H1 (cell line): ENCODE measurements at regions not wholly inside any gene's neighbourhood (a gene's known extent, or its start where the extent isn't known, plus 50 kb on each side); places are given as distances from the start of the nearest gene placed in this dataset.

ENCODE experiments used
- CTCF ChIA-PET: fragments of 300-600 bp; sonication (Branson Sonifier 250); formaldehyde crosslinking; loops from one replicate; lab custom pipeline; 2021; ENCODE audit not compliant: partially characterized antibody; lab: Charles Lee
- POLR2A ChIA-PET: fragments of 300-600 bp; sonication (Branson Sonifier 250); formaldehyde crosslinking; loops from one replicate; lab custom pipeline; 2021; ENCODE audit warnings: inconsistent platforms; ENCODE audit not compliant: partially characterized antibody; lab: Charles Lee
- DNase-seq, 2 experiments: peaks; one replicate each; pipeline versions ENCODE4 v3.0.0 to v3.0.0-alpha.2; 2010 to 2022; ENCODE audit warnings: low spot score in 2 of 2, low read depth in 1 of 2, mixed read lengths in 1 of 2
- FAIRE-seq: peaks from 2 replicates; lab custom pipeline; 2011; peaks lifted over from hg19 to GRCh38; lab: Jason Lieb, UNC
- H2AFZ ChIP-seq: 2 replicates; pipeline ENCODE4 v1.8.1; 2012; ENCODE audit warnings: low read length, inconsistent platforms
- H2AK5ac ChIP-seq: 2 replicates; pipeline ENCODE4 v1.6.1; 2013; ENCODE audit warnings: low read depth, low read length
- H2BK120ac ChIP-seq: replicated peaks from 2 replicates; pipeline ENCODE3; 2013; ENCODE audit warnings: low read depth, low read length, inconsistent platforms
- H2BK12ac ChIP-seq: 2 replicates; pipeline ENCODE4 v1.6.1; 2013; ENCODE audit warnings: low read depth, low read length
- H2BK15ac ChIP-seq: 2 replicates; pipeline ENCODE4 v1.6.1; 2013; ENCODE audit warnings: low read length
- H2BK20ac ChIP-seq: 2 replicates; pipeline ENCODE4 v1.6.1; 2013; ENCODE audit warnings: low read length
- H2BK5ac ChIP-seq: 2 replicates; pipeline ENCODE4 v1.6.1; 2013; ENCODE audit warnings: low read depth, low read length
- H3K14ac ChIP-seq: 2 replicates; pipeline ENCODE4 v1.6.1; 2013; ENCODE audit warnings: inconsistent platforms; ENCODE audit not compliant: insufficient read length
- H3K18ac ChIP-seq: 2 replicates; pipeline ENCODE4 v1.6.1; 2013; ENCODE audit warnings: low read length; ENCODE audit errors: extremely low read depth
- H3K23ac ChIP-seq: 2 replicates; pipeline ENCODE4 v1.6.1; 2013; ENCODE audit warnings: inconsistent platforms; ENCODE audit not compliant: insufficient read length
- H3K23me2 ChIP-seq: 2 replicates; pipeline ENCODE4 v1.6.1; 2013; ENCODE audit warnings: low read depth, low read length
- H3K27ac ChIP-seq: 2 replicates; pipeline ENCODE4 v1.6.1; 2011; ENCODE audit warnings: low read depth, low read length, inconsistent platforms
- H3K27me3 ChIP-seq, 4 experiments: replicated peaks in 1 of 4; 1 replicate in 1 of 4; 2 replicates in 3 of 4; pipeline versions ENCODE4 v1.6.1 to v1.8.1; 2011 to 2013; ENCODE audit warnings: low read length in 3 of 4, mild to moderate bottlenecking in 3 of 4, inconsistent platforms in 2 of 4, mixed read lengths in 2 of 4, moderate library complexity in 1 of 4; ENCODE audit not compliant: control insufficient read depth in 3 of 4, insufficient read depth in 3 of 4; ENCODE audit errors: extremely low read depth in 1 of 4
- H3K36me3 ChIP-seq, 4 experiments: 2 replicates each; pipeline versions ENCODE4 v1.6.1 to v1.8.1; 2011 to 2013; ENCODE audit warnings: mild to moderate bottlenecking in 4 of 4, low read length in 3 of 4, moderate library complexity in 2 of 4, control low read depth in 1 of 4, inconsistent platforms in 1 of 4; ENCODE audit not compliant: insufficient read depth in 4 of 4, control insufficient read depth in 2 of 4
- H3K4ac ChIP-seq: replicated peaks from 2 replicates; pipeline ENCODE3; 2013; ENCODE audit warnings: low read length, low read depth, mixed read lengths, inconsistent platforms; ENCODE audit not compliant: insufficient read length
- H3K4me1 ChIP-seq, 4 experiments: replicated peaks in 1 of 4; 1 replicate in 1 of 4; 2 replicates in 3 of 4; pipeline versions ENCODE4 v1.6.1 to v1.8.1; 2011 to 2013; ENCODE audit warnings: low read length in 3 of 4, inconsistent platforms in 2 of 4, mixed read lengths in 1 of 4; ENCODE audit not compliant: insufficient read depth in 4 of 4, control insufficient read depth in 3 of 4
- H3K4me2 ChIP-seq, 2 experiments: 2 replicates each; pipeline versions ENCODE4 v1.6.1 to v1.8.1; 2011 to 2013; ENCODE audit warnings: low read depth in 2 of 2, low read length in 2 of 2, control low read depth in 1 of 2, inconsistent platforms in 1 of 2, mild to moderate bottlenecking in 1 of 2; ENCODE audit not compliant: insufficient read depth in 1 of 2
- H3K4me3 ChIP-seq, 4 experiments: fragments of 200-600, 300-600 bp in 1 of 4; sonication (generic), shearing (Covaris generic), sonication (Bioruptor Twin) in 1 of 4; 2 replicates each; pipeline versions ENCODE4 v1.5.1 to v1.8.1; 2011 to 2016; ENCODE audit warnings: low read length in 4 of 4, low read depth in 3 of 4, control low read depth in 2 of 4, inconsistent platforms in 2 of 4, mild to moderate bottlenecking in 2 of 4, mixed read lengths in 1 of 4, moderate library complexity in 1 of 4; ENCODE audit not compliant: insufficient read depth in 2 of 4; ENCODE audit errors: extremely low read depth in 1 of 4
- H3K56ac ChIP-seq: replicated peaks from 2 replicates; pipeline ENCODE3; 2013; ENCODE audit warnings: low read depth, mild to moderate bottlenecking, mixed read lengths, low read length, inconsistent platforms; ENCODE audit not compliant: insufficient read length
- H3K79me1 ChIP-seq: 2 replicates; pipeline ENCODE4 v1.6.1; 2013; ENCODE audit warnings: low read depth, low read length, control low read depth
- H3K79me2 ChIP-seq, 2 experiments: 2 replicates each; pipeline versions ENCODE4 v1.6.1 to v1.8.1; 2012 to 2013; ENCODE audit warnings: low read length in 2 of 2, mild to moderate bottlenecking in 2 of 2, inconsistent platforms in 1 of 2; ENCODE audit not compliant: insufficient read depth in 2 of 2, control insufficient read depth in 1 of 2
- H3K9ac ChIP-seq, 4 experiments: replicated peaks in 1 of 4; 1 replicate in 1 of 4; 2 replicates in 3 of 4; pipeline versions ENCODE4 v1.6.1 to v1.8.1; 2011 to 2013; ENCODE audit warnings: low read depth in 3 of 4, low read length in 3 of 4, control low read depth in 2 of 4, mild to moderate bottlenecking in 2 of 4, moderate library complexity in 2 of 4, inconsistent platforms in 1 of 4; ENCODE audit errors: extremely low read depth in 1 of 4
- H3K9me3 ChIP-seq, 2 experiments: 2 replicates each; pipeline versions ENCODE4 v1.6.1 to v1.8.1; 2012 to 2013; ENCODE audit warnings: mild to moderate bottlenecking in 2 of 2, moderate library complexity in 2 of 2, control low read depth in 1 of 2, inconsistent platforms in 1 of 2, low read depth in 1 of 2, low read length in 1 of 2, mixed read lengths in 1 of 2; ENCODE audit not compliant: insufficient read depth in 2 of 2
- H4K20me1 ChIP-seq, 2 experiments: replicated peaks in 1 of 2; 2 replicates each; pipeline versions ENCODE3 to v1.8.1; 2011 to 2013; ENCODE audit warnings: inconsistent platforms in 2 of 2, low read length in 2 of 2, mild to moderate bottlenecking in 1 of 2; ENCODE audit not compliant: insufficient read depth in 2 of 2, control insufficient read depth in 1 of 2
- H4K5ac ChIP-seq: 2 replicates; pipeline ENCODE4 v1.6.1; 2013; ENCODE audit warnings: low read length, low read depth, mixed read lengths, inconsistent platforms; ENCODE audit not compliant: insufficient read length
- H4K8ac ChIP-seq: 2 replicates; pipeline ENCODE4 v1.8.0; 2013; ENCODE audit warnings: mild to moderate bottlenecking, moderate library complexity, low read length, inconsistent platforms; ENCODE audit not compliant: insufficient read depth; ENCODE audit errors: extremely low read depth
- H4K91ac ChIP-seq: replicated peaks from 2 replicates; pipeline ENCODE3; 2013; ENCODE audit warnings: low read length, mixed read lengths, inconsistent platforms; ENCODE audit not compliant: insufficient read length
- BACH1 ChIP-seq: IDR thresholded peaks from 2 replicates; pipeline ENCODE4 v1.6.1; 2012; ENCODE audit warnings: low read length, improper control_type of control experiment
- BRCA1 ChIP-seq: IDR thresholded peaks from 2 replicates; pipeline ENCODE4 v1.6.1; 2012; ENCODE audit warnings: low read depth, low read length, improper control_type of control experiment
- CBX5 ChIP-seq: fragments of 300-800, 300-1000 bp; sonication (generic); IDR thresholded peaks from 2 replicates; pipeline ENCODE4 v1.7.1; 2016; ENCODE audit warnings: antibody characterized with exemption, low read length, low read depth
- CTBP2 ChIP-seq: IDR thresholded peaks from 2 replicates; pipeline ENCODE4 v1.7.0; 2011; ENCODE audit warnings: borderline replicate concordance, mild to moderate bottlenecking, moderate library complexity, mixed read lengths, low read length; ENCODE audit not compliant: insufficient read depth, insufficient read length
- GTF2F1 ChIP-seq: IDR thresholded peaks from 2 replicates; pipeline ENCODE4 v1.6.1; 2012; ENCODE audit warnings: low read depth, low read length, improper control_type of control experiment, borderline replicate concordance
- RAD21 ChIP-seq, 2 experiments: IDR thresholded peaks in 1 of 2; conservative IDR thresholded peaks in 1 of 2; 2 replicates each; pipeline ENCODE4 v1.6.1; 2011; ENCODE audit warnings: low read depth in 2 of 2, low read length in 2 of 2, improper control_type of control experiment in 1 of 2, inconsistent platforms in 1 of 2, mild to moderate bottlenecking in 1 of 2, moderate library complexity in 1 of 2
- SP1 ChIP-seq: IDR thresholded peaks from 2 replicates; pipeline ENCODE4 v1.6.1; 2011; ENCODE audit warnings: low read depth, low read length
- SP4 ChIP-seq: IDR thresholded peaks from 2 replicates; pipeline ENCODE4 v1.6.1; 2012; ENCODE audit warnings: low read length, inconsistent platforms
- TAF7 ChIP-seq: optimal IDR thresholded peaks from 2 replicates; pipeline ENCODE3; 2011; ENCODE audit warnings: low read depth, mild to moderate bottlenecking, inconsistent platforms, low read length, moderate library complexity, borderline replicate concordance
- USF2 ChIP-seq: IDR thresholded peaks from 2 replicates; pipeline ENCODE4 v1.6.1; 2011; ENCODE audit warnings: low read length, improper control_type of control experiment
- WGBS, 2 experiments: shearing (Covaris generic) in 1 of 2; methylation state at CpG; one replicate each; pipeline versions ENCODE4 v1.1.6 to v1.1.7; 2013 to 2015; ENCODE audit warnings: low lambda C conversion rate in 2 of 2, mixed read lengths in 2 of 2, inconsistent platforms in 1 of 2, low coverage in 1 of 2, missing lambda C conversion rate in 1 of 2; ENCODE audit not compliant: insufficient replicate concordance in 2 of 2, insufficient coverage in 1 of 2, insufficient read length in 1 of 2; ENCODE audit errors: extremely low coverage in 1 of 2, missing lambda C conversion rate in 1 of 2; 5-methylcytosine and 5-hydroxymethylcytosine counted together
- TF ChIP-seq, protein P1 (sequence below), 3 experiments: IDR thresholded peaks; 1 replicate in 2 of 3; 2 replicates in 1 of 3; pipeline versions ENCODE4 v1.5.1 to v1.6.1; 2011; ENCODE audit warnings: low read length in 3 of 3, mild to moderate bottlenecking in 3 of 3, inconsistent platforms in 2 of 3, low read depth in 1 of 3, moderate library complexity in 1 of 3; ENCODE audit not compliant: insufficient read depth in 1 of 3; ENCODE audit errors: control extremely low read depth in 1 of 3

DNA sequence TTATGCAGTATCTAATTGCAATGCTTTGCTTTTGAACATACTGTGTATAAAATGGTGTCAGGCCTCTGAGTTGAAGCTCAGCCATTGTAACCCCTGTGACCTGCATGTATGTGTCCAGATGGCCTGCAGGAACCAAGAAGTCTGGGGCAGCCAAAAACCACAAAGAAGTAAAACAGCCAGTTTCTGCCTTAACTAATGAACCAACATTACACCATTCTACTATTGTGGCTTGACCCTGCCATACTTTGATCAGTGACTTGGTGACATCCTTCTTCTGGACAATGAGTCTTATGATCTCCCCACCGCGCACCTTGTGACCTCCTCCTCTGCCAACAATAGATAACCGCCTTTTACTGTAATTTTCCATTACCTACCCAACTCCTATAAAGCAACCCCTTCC is 131.6 kb downstream of the CBLL2 start:
- Histone ChIP-seq H3K79me1 (no peaks in the 10 kb centered on the region), H3K9ac (no peak overlapping the region), H3K23me2 (no peaks in the 10 kb centered on the region), H2BK12ac (no peak overlapping the region), H3K79me2 (no peaks in the 10 kb centered on the region), H3K56ac (no peak overlapping the region), H3K4me2 (no peak overlapping the region), H2AFZ (no peak overlapping the region), H2BK15ac (no peak overlapping the region), H2AK5ac (no peak overlapping the region), H3K4ac (no peak overlapping the region), H3K4me1 (no peaks in the 10 kb centered on the region), H3K4me3 (no peak overlapping the region), H2BK120ac (no peak overlapping the region), H3K9me3 (no peaks in the 10 kb centered on the region), H2BK20ac (no peak overlapping the region), H4K8ac (no peak overlapping the region), H4K20me1 (no peaks in the 10 kb centered on the region), H2BK5ac (no peak overlapping the region), H3K18ac (no peak overlapping the region), H4K91ac (no peak overlapping the region), H3K14ac (no peak overlapping the region), H3K36me3 (no peaks in the 10 kb centered on the region), H4K5ac (no peak overlapping the region), H3K27me3 (no peaks in the 10 kb centered on the region), H3K27ac (no peak overlapping the region), H3K23ac (no peak overlapping the region)
- POLR2A ChIA-PET, result no interaction called here
- FAIRE-seq, result no peak
- no peak for DNase-seq
- WGBS, 2 experiments, result 80% methylated on average over 1 of the region's 3 CpGs; no CpG with 5 or more reads in 1 of the 2 experiments
- CTCF ChIA-PET, result interaction anchor here (0.6 kb wide), 1 partner anchor 11 kb away, joined by 3 read pairs; no protein-coding TSS in a partner anchor
- TF ChIP-seq TAF7 (no peak), SP4 (no peak), SP1 (no peak), USF2 (no peak), CTBP2 (no peak), CBX5 (no peak), GTF2F1 (no peak), RAD21 (IDR thresholded peaks at IDR 0.05 in 1 of 2, conservative IDR thresholded peaks at IDR 0.05 in 1 of 2; ENCODE audit: low read depth in 2 of 2, low read length in 2 of 2) (no peak), BRCA1 (no peak), BACH1 (no peak)
- TF ChIP-seq, protein P1, sequence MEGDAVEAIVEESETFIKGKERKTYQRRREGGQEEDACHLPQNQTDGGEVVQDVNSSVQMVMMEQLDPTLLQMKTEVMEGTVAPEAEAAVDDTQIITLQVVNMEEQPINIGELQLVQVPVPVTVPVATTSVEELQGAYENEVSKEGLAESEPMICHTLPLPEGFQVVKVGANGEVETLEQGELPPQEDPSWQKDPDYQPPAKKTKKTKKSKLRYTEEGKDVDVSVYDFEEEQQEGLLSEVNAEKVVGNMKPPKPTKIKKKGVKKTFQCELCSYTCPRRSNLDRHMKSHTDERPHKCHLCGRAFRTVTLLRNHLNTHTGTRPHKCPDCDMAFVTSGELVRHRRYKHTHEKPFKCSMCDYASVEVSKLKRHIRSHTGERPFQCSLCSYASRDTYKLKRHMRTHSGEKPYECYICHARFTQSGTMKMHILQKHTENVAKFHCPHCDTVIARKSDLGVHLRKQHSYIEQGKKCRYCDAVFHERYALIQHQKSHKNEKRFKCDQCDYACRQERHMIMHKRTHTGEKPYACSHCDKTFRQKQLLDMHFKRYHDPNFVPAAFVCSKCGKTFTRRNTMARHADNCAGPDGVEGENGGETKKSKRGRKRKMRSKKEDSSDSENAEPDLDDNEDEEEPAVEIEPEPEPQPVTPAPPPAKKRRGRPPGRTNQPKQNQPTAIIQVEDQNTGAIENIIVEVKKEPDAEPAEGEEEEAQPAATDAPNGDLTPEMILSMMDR (IDR thresholded peaks at IDR 0.05; ENCODE audit: control extremely low read depth in 1 of 3, insufficient read depth in 1 of 3, low read depth in 1 of 3, low read length in 3 of 3), result no peak
